HUES64 (cell line): ENCODE measurements at regions not wholly inside any gene's neighbourhood (a gene's known extent, or its start where the extent isn't known, plus 50 kb on each side); places are given as distances from the start of the nearest gene placed in this dataset.
"Not testable (repeated sequence)": the region's sequence is repeated elsewhere in the genome, so short reads cannot be mapped to it uniquely, and the experiment has no call there.

Source experiments
- H3K27ac ChIP-seq: 2 replicates; pipeline ENCODE4 v1.7.0; 2013; ENCODE audit warnings: low read depth, low read length, inconsistent platforms
- H3K27me3 ChIP-seq: 2 replicates; pipeline ENCODE4 v1.6.1; 2013; ENCODE audit warnings: mild to moderate bottlenecking, low read length; ENCODE audit not compliant: insufficient read depth
- H3K36me3 ChIP-seq: 2 replicates; pipeline ENCODE4 v1.6.1; 2013; ENCODE audit warnings: mild to moderate bottlenecking, low read length; ENCODE audit not compliant: insufficient read depth
- H3K4me1 ChIP-seq: 2 replicates; pipeline ENCODE4 v1.6.1; 2013; ENCODE audit warnings: mild to moderate bottlenecking, low read length, moderate library complexity; ENCODE audit not compliant: insufficient read depth
- H3K4me3 ChIP-seq: 2 replicates; pipeline ENCODE4 v1.5.1; 2013; ENCODE audit warnings: mild to moderate bottlenecking, low read length, moderate library complexity
- H3K9ac ChIP-seq: 2 replicates; pipeline ENCODE4 v1.6.1; 2013; ENCODE audit warnings: mild to moderate bottlenecking, low read depth, low read length
- H3K9me3 ChIP-seq: 2 replicates; pipeline ENCODE4 v1.6.1; 2013; ENCODE audit warnings: low read depth, low read length; ENCODE audit not compliant: insufficient read depth
- WGBS: fragments of 150-250, 120-280 bp; methylation state at CpG from one replicate; pipeline ENCODE4 v1.1.7; 2013; ENCODE audit warnings: missing lambda C conversion rate; 5-methylcytosine and 5-hydroxymethylcytosine counted together

- Histone ChIP-seq H3K27me3 (no peaks in the 10 kb centered on the region), H3K4me3 (no peak overlapping the region), H3K4me1 (peaks cover 7% of the 10 kb centered on the region; the same call in 1 of the 2 replicates), H3K36me3 (no peaks in the 10 kb centered on the region), H3K27ac (no peak overlapping the region), H3K9ac (no peak overlapping the region; the same call in 1 of the 2 replicates), H3K9me3 (no peaks in the 10 kb centered on the region)
- WGBS, result 56% methylated on average over 4 of the region's 4 CpGs
Observed at GRCh38 chr3:147298511-147298982, 107.8 kb downstream of the ZIC4 start.

DNA sequence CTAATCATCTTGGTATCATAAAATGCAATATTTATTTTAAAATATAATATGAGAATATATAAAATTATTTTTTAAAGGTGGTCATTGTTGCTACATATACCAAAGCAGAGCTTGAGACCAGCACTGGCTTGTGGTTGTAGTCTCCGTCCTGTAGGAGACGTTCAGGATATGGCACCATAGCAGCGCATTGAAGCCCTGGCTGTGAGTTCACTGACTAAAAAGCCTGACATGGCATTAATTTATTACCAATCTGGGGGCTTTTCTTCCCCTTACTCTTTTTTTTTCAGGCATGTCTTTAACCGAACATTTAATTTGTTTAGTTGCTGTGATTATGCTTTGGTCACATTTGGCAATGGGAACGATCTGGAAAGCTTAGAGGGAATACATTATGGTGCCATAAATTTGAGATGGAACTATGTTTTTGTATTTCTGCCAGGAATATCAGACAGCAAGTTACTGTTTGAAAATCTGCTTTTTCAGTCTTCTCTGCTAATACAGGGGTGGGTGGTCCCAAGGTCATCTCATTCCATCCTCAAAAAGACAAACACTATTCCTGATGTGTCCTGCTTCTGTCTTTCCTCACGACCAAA, 108.5 kb downstream of the ZIC4 start:
- Histone ChIP-seq H3K27ac (no peak overlapping the region), H3K36me3 (no peaks in the 10 kb centered on the region), H3K4me1 (peaks cover 7% of the 10 kb centered on the region; the same call in 1 of the 2 replicates), H3K9ac (no peak overlapping the region), H3K4me3 (no peak overlapping the region), H3K9me3 (no peaks in the 10 kb centered on the region), H3K27me3 (no peaks in the 10 kb centered on the region)
- 94% methylated on average over 5 of the region's 6 CpGs for WGBS

GRCh38 chr3:147287370-147287769, 119.0 kb downstream of the ZIC4 start:
- H3K36me3 ChIP-seq, H3K27me3 ChIP-seq, H3K9ac ChIP-seq, H3K4me1 ChIP-seq, H3K9me3 ChIP-seq, H3K4me3 ChIP-seq, H3K27ac ChIP-seq: not testable (repeated sequence)
- 99% methylated on average over 4 of the region's 4 CpGs for WGBS

- no peak overlapping the region for H3K27ac ChIP-seq
Observed at GRCh38 chr3:147269907-147270306, 136.4 kb downstream of the ZIC4 start.

DNA sequence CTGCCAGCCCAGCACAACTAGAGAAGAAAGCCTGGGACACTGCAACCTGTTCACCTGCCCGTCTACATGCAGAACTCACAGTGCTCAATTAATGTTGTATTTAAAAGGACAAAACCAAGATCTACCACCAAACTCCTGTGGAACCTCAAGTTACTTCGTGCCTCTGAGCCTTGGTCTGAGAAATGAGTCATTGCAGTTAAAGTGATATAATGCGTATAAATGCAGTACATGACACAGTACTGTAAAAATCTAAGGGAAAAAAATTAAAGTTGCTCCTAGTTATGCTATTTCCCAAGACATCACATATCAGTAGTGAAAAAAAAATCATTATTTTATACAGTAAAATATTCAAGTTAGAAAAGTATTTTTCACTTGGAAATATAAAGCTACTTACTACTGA, 138.9 kb downstream of the ZIC4 start:
- H3K9ac ChIP-seq, result no peak overlapping the region
- H3K9me3 ChIP-seq, result no peaks in the 10 kb centered on the region; the same call in 1 of the 2 replicates
- WGBS, result 75% methylated on average over 2 of the region's 3 CpGs
- no peak overlapping the region for H3K4me3 ChIP-seq
- H3K4me1 ChIP-seq, result no peaks in the 10 kb centered on the region
- no peaks in the 10 kb centered on the region for H3K27me3 ChIP-seq
- H3K36me3 ChIP-seq, result no peaks in the 10 kb centered on the region
- no peak overlapping the region for H3K27ac ChIP-seq

More at GRCh38 chr3:147269907-147270306, 136.4 kb downstream of the ZIC4 start:
- H3K9ac ChIP-seq, result no peak overlapping the region
- no peaks in the 10 kb centered on the region for H3K4me1 ChIP-seq
- WGBS, result 88% methylated on average over 4 of the region's 4 CpGs
- H3K27me3 ChIP-seq, result no peaks in the 10 kb centered on the region
- peaks cover 2% of the 10 kb centered on the region; the same call in 1 of the 2 replicates for H3K9me3 ChIP-seq
- H3K36me3 ChIP-seq, result no peaks in the 10 kb centered on the region
- no peak overlapping the region for H3K4me3 ChIP-seq

DNA sequence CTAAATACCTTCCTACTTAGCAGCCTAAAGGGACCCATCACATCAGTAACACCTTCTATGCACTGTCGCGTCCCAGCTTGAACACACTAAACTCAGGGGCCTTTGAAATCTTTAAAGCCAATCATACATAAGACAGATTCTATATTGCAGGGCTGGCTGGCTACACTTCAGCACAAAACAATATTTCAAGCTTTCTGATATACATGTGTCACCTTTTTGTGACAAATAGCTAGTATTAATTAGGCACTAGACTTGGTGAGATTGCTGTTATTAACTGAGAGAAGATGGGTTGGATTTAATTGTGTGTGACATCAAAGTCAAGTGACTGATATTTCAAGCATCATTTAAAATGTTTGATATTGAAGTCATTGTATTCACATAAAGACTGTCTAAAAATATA, 148.4 kb downstream of the ZIC4 start:
- H3K36me3 ChIP-seq, result no peaks in the 10 kb centered on the region
- 91% methylated on average over 2 of the region's 2 CpGs for WGBS
- H3K27me3 ChIP-seq, result no peaks in the 10 kb centered on the region
- H3K9me3 ChIP-seq, result no peaks in the 10 kb centered on the region
- H3K9ac ChIP-seq, result no peak overlapping the region
- H3K4me1 ChIP-seq, result no peaks in the 10 kb centered on the region
- no peak overlapping the region for H3K4me3 ChIP-seq
- no peak overlapping the region for H3K27ac ChIP-seq

DNA sequence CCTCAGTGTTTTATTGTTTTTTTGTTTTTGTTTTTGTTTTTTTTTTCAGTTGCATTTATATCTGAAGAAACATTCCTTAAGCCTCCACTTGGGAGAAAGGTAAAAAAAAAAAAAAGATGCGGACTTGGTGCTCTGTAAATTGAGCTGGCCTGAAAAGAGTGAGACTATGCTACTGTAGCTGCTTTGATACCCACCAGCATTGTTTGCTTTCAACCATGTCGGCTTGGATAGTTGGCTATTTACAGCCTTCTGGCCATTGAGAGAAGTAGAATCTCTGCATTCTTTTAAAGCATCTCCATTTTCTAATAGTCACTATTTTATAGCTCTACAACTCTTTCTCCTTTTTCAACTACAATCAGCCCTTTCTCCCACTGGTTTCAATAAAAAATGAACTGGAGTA, 149.6 kb downstream of the ZIC4 start:
- Histone ChIP-seq H3K4me3 (no peak overlapping the region), H3K27ac (no peak overlapping the region), H3K36me3 (no peaks in the 10 kb centered on the region), H3K27me3 (no peaks in the 10 kb centered on the region), H3K9me3 (no peaks in the 10 kb centered on the region), H3K9ac (no peak overlapping the region), H3K4me1 (no peaks in the 10 kb centered on the region)
- WGBS, result 81% methylated on average over 2 of the region's 2 CpGs

DNA sequence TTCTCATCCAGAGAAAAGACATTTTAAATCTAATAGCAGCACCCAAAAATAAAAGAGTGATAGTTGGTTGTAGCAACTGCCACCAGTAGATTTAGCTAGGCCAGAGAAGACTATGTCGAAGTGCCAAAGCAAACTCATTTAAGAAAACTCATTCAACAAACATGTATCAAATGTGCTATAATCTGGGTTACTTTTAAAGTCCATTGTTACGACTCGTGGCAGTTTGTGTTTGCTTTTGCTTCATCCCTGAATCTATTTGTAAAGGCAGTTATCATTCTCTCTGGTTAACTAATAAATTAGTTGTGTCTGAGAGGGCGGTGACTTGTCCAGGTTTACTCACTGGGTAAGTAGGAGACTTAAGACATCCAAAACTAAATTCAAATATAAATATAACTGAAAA, 159.4 kb downstream of the ZIC4 start:
- no peaks in the 10 kb centered on the region for H3K36me3 ChIP-seq
- no peaks in the 10 kb centered on the region for H3K27me3 ChIP-seq
- no peak overlapping the region for H3K27ac ChIP-seq
- no peak overlapping the region for H3K9ac ChIP-seq
- no peaks in the 10 kb centered on the region for H3K9me3 ChIP-seq
- H3K4me1 ChIP-seq, result peaks cover 2% of the 10 kb centered on the region; the same call in 1 of the 2 replicates
- 100% methylated on average over 3 of the region's 4 CpGs for WGBS
- H3K4me3 ChIP-seq, result no peak overlapping the region

GRCh38 chr3:147245638-147246037, 160.7 kb downstream of the ZIC4 start:
- H3K9me3 ChIP-seq, H3K27ac ChIP-seq, H3K4me3 ChIP-seq, H3K27me3 ChIP-seq, H3K36me3 ChIP-seq, H3K4me1 ChIP-seq, H3K9ac ChIP-seq: not testable (repeated sequence)
- WGBS, result 97% methylated on average over 34 of the region's 34 CpGs

GRCh38 chr3:147245022-147245421, 161.3 kb downstream of the ZIC4 start:
- not testable (repeated sequence) for H3K9ac ChIP-seq, H3K4me3 ChIP-seq, H3K27me3 ChIP-seq, H3K27ac ChIP-seq, H3K9me3 ChIP-seq, H3K4me1 ChIP-seq, H3K36me3 ChIP-seq
- WGBS, result 95% methylated on average over 10 of the region's 10 CpGs

DNA sequence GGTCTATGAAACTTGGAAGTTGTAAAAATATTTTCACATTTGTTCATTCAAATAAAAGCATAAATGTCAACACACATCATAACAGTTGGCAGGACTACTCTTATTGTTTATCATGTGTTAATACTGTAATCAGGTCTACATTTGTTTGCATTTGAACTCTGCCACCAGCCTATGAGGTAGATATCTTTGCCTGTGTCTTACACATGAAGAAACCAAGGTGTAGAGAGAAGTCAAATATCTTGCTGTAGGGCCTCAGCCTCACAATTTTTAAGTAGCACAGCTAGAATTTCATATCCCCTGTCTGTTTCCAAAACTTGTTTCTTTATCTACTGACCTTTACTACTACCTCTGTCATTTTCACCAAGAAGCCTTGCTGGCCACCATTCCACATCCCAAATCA, 161.9 kb downstream of the ZIC4 start:
- Histone ChIP-seq H3K9me3 (no peaks in the 10 kb centered on the region), H3K4me3 (no peak overlapping the region), H3K27ac (no peak overlapping the region), H3K36me3 (no peaks in the 10 kb centered on the region), H3K9ac (no peak overlapping the region), H3K4me1 (peaks cover 2% of the 10 kb centered on the region; the same call in 1 of the 2 replicates), H3K27me3 (no peaks in the 10 kb centered on the region)

DNA sequence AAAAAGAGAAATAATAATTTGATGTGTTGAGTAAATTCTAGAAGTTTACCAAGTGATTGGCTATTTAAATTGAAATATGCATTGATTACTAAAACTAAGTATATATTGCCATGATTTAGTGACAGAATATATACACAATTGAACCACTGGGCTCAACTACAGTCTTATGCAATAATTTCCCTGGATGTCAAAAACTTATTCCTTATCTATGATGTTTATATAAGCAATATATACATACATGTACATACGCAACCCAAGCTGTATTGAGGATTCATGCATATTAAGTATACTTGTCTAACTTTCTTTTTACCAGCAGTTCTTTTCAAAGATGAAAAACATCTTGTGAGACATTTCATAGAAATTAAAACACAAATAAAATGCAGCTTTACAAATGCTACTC, 165.8 kb downstream of the ZIC4 start:
- H3K36me3 ChIP-seq, result no peaks in the 10 kb centered on the region
- H3K4me3 ChIP-seq, result no peak overlapping the region
- no peak overlapping the region for H3K9ac ChIP-seq
- no peak overlapping the region for H3K27ac ChIP-seq
- no peaks in the 10 kb centered on the region for H3K9me3 ChIP-seq
- no peaks in the 10 kb centered on the region for H3K4me1 ChIP-seq
- no peaks in the 10 kb centered on the region for H3K27me3 ChIP-seq
- WGBS, result no CpG with 5 or more reads among the region's 1 CpG
